Liver (tissue), 8 donors: ENCODE measurements at regions not wholly inside any gene's neighbourhood (a gene's known extent, or its start where the extent isn't known, plus 50 kb on each side); places are given as distances from the start of the nearest gene placed in this dataset.

Source experiments
- DNase-seq: peaks from one replicate; pipeline ENCODE4 v3.0.0-alpha.2; 2017; ENCODE audit warnings: low spot score
- H3K27ac ChIP-seq, 2 donors: one replicate each; pipeline ENCODE4 v1.7.0; 2013; ENCODE audit warnings: inconsistent platforms in 2 of 2, low read length in 2 of 2, control low read depth in 1 of 2, low read depth in 1 of 2, mild to moderate bottlenecking in 1 of 2
- H3K27me3 ChIP-seq, 4 donors: one replicate each; pipeline versions ENCODE4 v1.6.1 to v1.7.0; 2013; ENCODE audit warnings: low read length in 3 of 4, inconsistent platforms in 1 of 4, mild to moderate bottlenecking in 1 of 4, moderate library complexity in 1 of 4; ENCODE audit not compliant: control insufficient read depth in 4 of 4, insufficient read depth in 4 of 4
- H3K36me3 ChIP-seq, 4 donors: one replicate each; pipeline versions ENCODE4 v1.6.1 to v1.7.0; 2013; ENCODE audit warnings: low read length in 3 of 4, mild to moderate bottlenecking in 3 of 4, low read depth in 1 of 4, moderate library complexity in 1 of 4; ENCODE audit not compliant: control insufficient read depth in 4 of 4, insufficient read depth in 3 of 4
- H3K4me1 ChIP-seq, 4 donors: one replicate each; pipeline versions ENCODE4 v1.6.1 to v1.7.0; 2013; ENCODE audit warnings: low read length in 3 of 4, mild to moderate bottlenecking in 3 of 4, moderate library complexity in 1 of 4; ENCODE audit not compliant: control insufficient read depth in 4 of 4, insufficient read depth in 4 of 4
- H3K4me3 ChIP-seq, 3 donors: one replicate each; pipeline versions ENCODE4 v1.6.1 to v1.7.0; 2013; ENCODE audit warnings: low read length in 3 of 3, control low read depth in 1 of 3, low read depth in 1 of 3, mild to moderate bottlenecking in 1 of 3
- H3K9ac ChIP-seq, 2 donors: one replicate each; pipeline ENCODE4 v1.7.0; 2013; ENCODE audit warnings: low read length in 2 of 2, mild to moderate bottlenecking in 2 of 2, moderate library complexity in 2 of 2, control low read depth in 1 of 2, low read depth in 1 of 2
- H3K9me3 ChIP-seq, 4 donors: one replicate each; pipeline versions ENCODE4 v1.6.1 to v1.7.0; 2013; ENCODE audit warnings: low read length in 3 of 4; ENCODE audit not compliant: control insufficient read depth in 4 of 4
- EGR1 ChIP-seq, 2 donors: IDR thresholded peaks; 2 replicates each; pipeline ENCODE4 v1.6.1; 2016 to 2018; ENCODE audit warnings: antibody characterized with exemption in 2 of 2, low read depth in 2 of 2
- FOXA1 ChIP-seq: IDR thresholded peaks from 2 replicates; pipeline ENCODE4 v1.6.1; 2016; ENCODE audit warnings: antibody characterized with exemption
- FOXA2 ChIP-seq: IDR thresholded peaks from 2 replicates; pipeline ENCODE4 v1.6.1; 2016; ENCODE audit warnings: antibody characterized with exemption
- GABPA ChIP-seq, 2 donors: IDR thresholded peaks in 1 of 2; conservative IDR thresholded peaks in 1 of 2; 2 replicates each; pipeline ENCODE4 v1.6.1; 2016; ENCODE audit warnings: antibody characterized with exemption in 2 of 2, mild to moderate bottlenecking in 1 of 2, moderate library complexity in 1 of 2
- HNF4A ChIP-seq, 2 donors: conservative IDR thresholded peaks; 2 replicates each; pipeline ENCODE4 v1.6.1; 2016; ENCODE audit warnings: antibody characterized with exemption in 2 of 2, mild to moderate bottlenecking in 2 of 2
- HNF4G ChIP-seq: IDR thresholded peaks from 2 replicates; pipeline ENCODE4 v1.6.1; 2016; ENCODE audit warnings: antibody characterized with exemption
- JUND ChIP-seq, 2 donors: IDR thresholded peaks; 2 replicates each; pipeline ENCODE4 v1.6.1; 2016; ENCODE audit warnings: antibody characterized with exemption in 2 of 2
- NR2F2 ChIP-seq: IDR thresholded peaks from 2 replicates; pipeline ENCODE4 v1.6.1; 2016; ENCODE audit warnings: antibody characterized with exemption
- RAD21 ChIP-seq, 2 donors: IDR thresholded peaks; 2 replicates each; pipeline ENCODE4 v1.6.1; 2016; ENCODE audit warnings: antibody characterized with exemption in 2 of 2, mild to moderate bottlenecking in 2 of 2
- RXRA ChIP-seq, 2 donors: IDR thresholded peaks; 2 replicates each; pipeline ENCODE4 v1.6.1; 2017 to 2018; ENCODE audit warnings: antibody characterized with exemption in 2 of 2, mild to moderate bottlenecking in 1 of 2
- SP1 ChIP-seq: IDR thresholded peaks from 2 replicates; pipeline ENCODE4 v1.6.1; 2018; ENCODE audit warnings: antibody characterized with exemption, mild to moderate bottlenecking
- TAF1 ChIP-seq: conservative IDR thresholded peaks from 2 replicates; pipeline ENCODE4 v1.6.1; 2016; ENCODE audit warnings: antibody characterized with exemption, mild to moderate bottlenecking
- YY1 ChIP-seq: IDR thresholded peaks from 2 replicates; pipeline ENCODE4 v1.6.1; 2016; ENCODE audit warnings: antibody characterized with exemption, mild to moderate bottlenecking
- WGBS: extraction: QIAGEN DNeasy Blood & Tissue Kit; methylation state at CpG from one replicate; pipeline ENCODE4 v1.1.7; 2013; 5-methylcytosine and 5-hydroxymethylcytosine counted together
- TF ChIP-seq, protein P1 (sequence below): IDR thresholded peaks from 2 replicates; pipeline ENCODE4 v1.6.1; 2016; ENCODE audit warnings: antibody characterized with exemption, mild to moderate bottlenecking
- TF ChIP-seq, protein P2 (sequence below): fragments of 150-350 bp; IDR thresholded peaks from 2 replicates; pipeline ENCODE4 v1.5.1; 2017; ENCODE audit warnings: improper control_type of control experiment, low read depth, low read length; ENCODE audit not compliant: missing input control
- TF ChIP-seq, protein P3 (sequence below): IDR thresholded peaks from 2 replicates; pipeline ENCODE4 v1.6.1; 2016; ENCODE audit warnings: antibody characterized with exemption
- TF ChIP-seq, protein P4 (sequence below): IDR thresholded peaks from 2 replicates; pipeline ENCODE4 v1.6.1; 2016; ENCODE audit warnings: antibody characterized with exemption
- TF ChIP-seq, protein P5 (sequence below): IDR thresholded peaks from 2 replicates; pipeline ENCODE4 v1.6.1; 2016; ENCODE audit warnings: antibody characterized with exemption
- donor health status: healthy.
- donor health status: healthy.
- donor health status: healthy.
- donor health status: healthy.
- donor health status: healthy.

DNA sequence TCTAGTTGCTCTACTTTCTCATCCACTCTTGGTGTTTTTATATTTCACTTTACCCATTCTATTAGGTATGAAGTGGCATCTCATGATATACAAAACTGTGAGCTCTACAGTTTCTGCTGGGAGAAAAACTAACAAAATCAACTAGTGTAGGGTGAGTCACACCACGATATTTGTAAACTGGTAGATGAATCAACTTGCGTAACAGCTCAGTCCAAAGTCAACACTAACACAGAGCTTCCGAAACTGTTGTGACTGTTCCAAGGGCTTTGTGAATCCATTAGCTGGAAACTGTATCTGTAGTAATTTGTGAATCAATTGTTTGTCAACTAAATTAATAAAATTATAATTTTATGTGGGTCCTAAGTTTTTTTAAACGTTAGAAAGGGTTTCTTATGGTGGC, 119.8 kb upstream of the TSPAN5 start (continued):
- TF ChIP-seq SP1: peak; percentile 64
- TF ChIP-seq, protein P1, sequence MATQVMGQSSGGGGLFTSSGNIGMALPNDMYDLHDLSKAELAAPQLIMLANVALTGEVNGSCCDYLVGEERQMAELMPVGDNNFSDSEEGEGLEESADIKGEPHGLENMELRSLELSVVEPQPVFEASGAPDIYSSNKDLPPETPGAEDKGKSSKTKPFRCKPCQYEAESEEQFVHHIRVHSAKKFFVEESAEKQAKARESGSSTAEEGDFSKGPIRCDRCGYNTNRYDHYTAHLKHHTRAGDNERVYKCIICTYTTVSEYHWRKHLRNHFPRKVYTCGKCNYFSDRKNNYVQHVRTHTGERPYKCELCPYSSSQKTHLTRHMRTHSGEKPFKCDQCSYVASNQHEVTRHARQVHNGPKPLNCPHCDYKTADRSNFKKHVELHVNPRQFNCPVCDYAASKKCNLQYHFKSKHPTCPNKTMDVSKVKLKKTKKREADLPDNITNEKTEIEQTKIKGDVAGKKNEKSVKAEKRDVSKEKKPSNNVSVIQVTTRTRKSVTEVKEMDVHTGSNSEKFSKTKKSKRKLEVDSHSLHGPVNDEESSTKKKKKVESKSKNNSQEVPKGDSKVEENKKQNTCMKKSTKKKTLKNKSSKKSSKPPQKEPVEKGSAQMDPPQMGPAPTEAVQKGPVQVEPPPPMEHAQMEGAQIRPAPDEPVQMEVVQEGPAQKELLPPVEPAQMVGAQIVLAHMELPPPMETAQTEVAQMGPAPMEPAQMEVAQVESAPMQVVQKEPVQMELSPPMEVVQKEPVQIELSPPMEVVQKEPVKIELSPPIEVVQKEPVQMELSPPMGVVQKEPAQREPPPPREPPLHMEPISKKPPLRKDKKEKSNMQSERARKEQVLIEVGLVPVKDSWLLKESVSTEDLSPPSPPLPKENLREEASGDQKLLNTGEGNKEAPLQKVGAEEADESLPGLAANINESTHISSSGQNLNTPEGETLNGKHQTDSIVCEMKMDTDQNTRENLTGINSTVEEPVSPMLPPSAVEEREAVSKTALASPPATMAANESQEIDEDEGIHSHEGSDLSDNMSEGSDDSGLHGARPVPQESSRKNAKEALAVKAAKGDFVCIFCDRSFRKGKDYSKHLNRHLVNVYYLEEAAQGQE: peak; percentile 84

DNA sequence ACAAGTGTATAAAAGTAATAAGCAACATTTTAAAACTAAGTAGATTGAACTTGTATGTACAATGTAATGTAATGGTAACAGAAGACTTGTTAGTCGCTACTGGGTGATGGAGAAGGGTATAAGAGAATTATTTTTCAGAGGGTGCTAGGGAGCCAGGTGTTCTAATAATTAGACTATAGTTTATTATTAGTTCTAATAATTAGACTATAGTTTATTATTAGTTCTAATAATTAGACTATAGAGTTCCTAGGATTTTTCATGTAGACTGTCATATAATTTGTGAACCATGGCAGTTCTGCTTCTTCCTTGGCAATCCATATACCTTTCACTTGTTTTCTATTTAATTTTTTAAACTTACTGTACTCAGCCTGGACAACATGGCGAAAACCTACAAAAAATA, 117.3 kb upstream of the TSPAN5 start:
- WGBS: 95% methylated on average over 2 of the region's 2 CpGs
- TF ChIP-seq, protein P2, sequence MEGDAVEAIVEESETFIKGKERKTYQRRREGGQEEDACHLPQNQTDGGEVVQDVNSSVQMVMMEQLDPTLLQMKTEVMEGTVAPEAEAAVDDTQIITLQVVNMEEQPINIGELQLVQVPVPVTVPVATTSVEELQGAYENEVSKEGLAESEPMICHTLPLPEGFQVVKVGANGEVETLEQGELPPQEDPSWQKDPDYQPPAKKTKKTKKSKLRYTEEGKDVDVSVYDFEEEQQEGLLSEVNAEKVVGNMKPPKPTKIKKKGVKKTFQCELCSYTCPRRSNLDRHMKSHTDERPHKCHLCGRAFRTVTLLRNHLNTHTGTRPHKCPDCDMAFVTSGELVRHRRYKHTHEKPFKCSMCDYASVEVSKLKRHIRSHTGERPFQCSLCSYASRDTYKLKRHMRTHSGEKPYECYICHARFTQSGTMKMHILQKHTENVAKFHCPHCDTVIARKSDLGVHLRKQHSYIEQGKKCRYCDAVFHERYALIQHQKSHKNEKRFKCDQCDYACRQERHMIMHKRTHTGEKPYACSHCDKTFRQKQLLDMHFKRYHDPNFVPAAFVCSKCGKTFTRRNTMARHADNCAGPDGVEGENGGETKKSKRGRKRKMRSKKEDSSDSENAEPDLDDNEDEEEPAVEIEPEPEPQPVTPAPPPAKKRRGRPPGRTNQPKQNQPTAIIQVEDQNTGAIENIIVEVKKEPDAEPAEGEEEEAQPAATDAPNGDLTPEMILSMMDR: no peak
- TF ChIP-seq HNF4G (no peak), EGR1 (IDR thresholded peaks at IDR 0.05; ENCODE audit: low read depth in 2 of 2) (no peak), FOXA1 (no peak), RAD21 (IDR thresholded peaks at IDR 0.05) (no peak), HNF4A (conservative IDR thresholded peaks at IDR 0.05) (no peak), NR2F2 (no peak), FOXA2 (no peak), GABPA (IDR thresholded peaks at IDR 0.05 in 1 of 2, conservative IDR thresholded peaks at IDR 0.05 in 1 of 2) (no peak), YY1 (no peak), SP1 (no peak), TAF1 (no peak), JUND (IDR thresholded peaks at IDR 0.05) (no peak), RXRA (IDR thresholded peaks at IDR 0.05) (no peak)
- TF ChIP-seq, protein P1: no peak
- TF ChIP-seq, protein P3, sequence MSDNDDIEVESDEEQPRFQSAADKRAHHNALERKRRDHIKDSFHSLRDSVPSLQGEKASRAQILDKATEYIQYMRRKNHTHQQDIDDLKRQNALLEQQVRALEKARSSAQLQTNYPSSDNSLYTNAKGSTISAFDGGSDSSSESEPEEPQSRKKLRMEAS: no peak
- TF ChIP-seq, protein P4, sequence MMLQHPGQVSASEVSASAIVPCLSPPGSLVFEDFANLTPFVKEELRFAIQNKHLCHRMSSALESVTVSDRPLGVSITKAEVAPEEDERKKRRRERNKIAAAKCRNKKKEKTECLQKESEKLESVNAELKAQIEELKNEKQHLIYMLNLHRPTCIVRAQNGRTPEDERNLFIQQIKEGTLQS: no peak
- TF ChIP-seq, protein P5, sequence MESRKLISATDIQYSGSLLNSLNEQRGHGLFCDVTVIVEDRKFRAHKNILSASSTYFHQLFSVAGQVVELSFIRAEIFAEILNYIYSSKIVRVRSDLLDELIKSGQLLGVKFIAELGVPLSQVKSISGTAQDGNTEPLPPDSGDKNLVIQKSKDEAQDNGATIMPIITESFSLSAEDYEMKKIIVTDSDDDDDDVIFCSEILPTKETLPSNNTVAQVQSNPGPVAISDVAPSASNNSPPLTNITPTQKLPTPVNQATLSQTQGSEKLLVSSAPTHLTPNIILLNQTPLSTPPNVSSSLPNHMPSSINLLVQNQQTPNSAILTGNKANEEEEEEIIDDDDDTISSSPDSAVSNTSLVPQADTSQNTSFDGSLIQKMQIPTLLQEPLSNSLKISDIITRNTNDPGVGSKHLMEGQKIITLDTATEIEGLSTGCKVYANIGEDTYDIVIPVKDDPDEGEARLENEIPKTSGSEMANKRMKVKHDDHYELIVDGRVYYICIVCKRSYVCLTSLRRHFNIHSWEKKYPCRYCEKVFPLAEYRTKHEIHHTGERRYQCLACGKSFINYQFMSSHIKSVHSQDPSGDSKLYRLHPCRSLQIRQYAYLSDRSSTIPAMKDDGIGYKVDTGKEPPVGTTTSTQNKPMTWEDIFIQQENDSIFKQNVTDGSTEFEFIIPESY: no peak

More for the DNA sequence above, 117.3 kb upstream of the TSPAN5 start:
- Histone ChIP-seq H3K9me3 (no peaks in the 10 kb centered on the region), H3K27me3 (no peaks in the 10 kb centered on the region), H3K27ac (no peak overlapping the region), H3K9ac (no peak overlapping the region), H3K4me3 (no peak overlapping the region), H3K4me1 (peaks cover 0 to 4% (median 3%) of the 10 kb centered on the region in 4 donors), H3K36me3 (no peaks in the 10 kb centered on the region)
- no peak for DNase-seq
